Left lung (tissue), 4 donors: ENCODE measurements at regions not wholly inside any gene's neighbourhood (a gene's known extent, or its start where the extent isn't known, plus 50 kb on each side); places are given as distances from the start of the nearest gene placed in this dataset.

Source experiments
- ATAC-seq: fragments of 200-7000 bp; cut with Tn5 transposase; one replicate; pipeline ENCODE4 v1.9.1; 2020; ENCODE audit warnings: moderate library complexity
- DNase-seq, 4 donors: peaks; one replicate each; pipeline ENCODE4 v3.0.0-alpha.2; 2013 to 2020
- H3K27ac ChIP-seq, 2 donors: fragments of 200-600 bp; sonication (generic) in 1 of 2; one replicate each; pipeline versions ENCODE4 v1.5.0 to v1.8.0; 2020 to 2021
- H3K27me3 ChIP-seq, 2 donors: fragments of 200-600 bp; sonication (generic) in 1 of 2; one replicate each; pipeline versions ENCODE4 v1.5.0 to v1.8.0; 2020 to 2021
- H3K36me3 ChIP-seq, 2 donors: fragments of 200-600 bp; sonication (generic) in 1 of 2; one replicate each; pipeline versions ENCODE4 v1.5.0 to v1.8.0; 2020 to 2021
- H3K4me1 ChIP-seq, 2 donors: fragments of 200-600 bp; one replicate each; pipeline ENCODE4 v1.8.0; 2021
- H3K4me3 ChIP-seq, 2 donors: fragments of 200-600 bp; sonication (generic) in 1 of 2; one replicate each; pipeline versions ENCODE4 v1.5.0 to v1.8.0; 2020 to 2021; ENCODE audit warnings: mild to moderate bottlenecking in 1 of 2
- H3K9me3 ChIP-seq, 2 donors: fragments of 200-600 bp; sonication (generic) in 1 of 2; one replicate each; pipeline versions ENCODE4 v1.5.0 to v1.8.0; 2020 to 2021
- intact Hi-C, 2 donors: fragments of 100-400 bp; cut with DNase I; formaldehyde crosslinking; loops; one replicate each; pipeline versions ENCODE4 v1.11.2 to v1.14.2; 2022
- TF ChIP-seq, protein P1 (sequence below), 2 donors: fragments of 200-600 bp; sonication (generic) in 1 of 2; IDR thresholded peaks; one replicate each; pipeline versions ENCODE4 v1.5.0 to v1.8.0; 2021; ENCODE audit warnings: antibody characterized with exemption in 2 of 2
- donor health status: DM: no; HTN: yes; CAD: no.
- donor health status: DM: no; HTN: no; CAD: no.

DNA sequence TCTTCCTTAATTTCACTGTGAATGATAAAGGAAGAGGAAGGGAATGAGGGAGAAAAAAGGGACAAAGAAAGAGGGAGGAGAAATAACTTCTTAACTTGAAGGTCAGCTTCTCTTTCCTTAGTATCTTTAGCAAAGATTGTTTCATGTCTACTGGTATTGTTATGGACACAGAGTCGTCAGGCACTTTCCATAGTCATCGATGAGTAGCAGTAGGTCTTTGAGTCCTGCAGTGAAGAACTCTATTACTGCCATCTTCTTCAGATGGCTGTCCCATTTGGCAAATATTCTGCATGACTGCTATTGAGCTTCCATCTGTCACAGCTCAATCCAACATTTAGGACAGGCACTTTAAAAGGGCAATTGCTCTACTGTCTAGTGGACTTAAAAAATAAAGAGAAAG is 2463.1 kb downstream of the PCDH9 start:
- Histone ChIP-seq H3K27me3 (no peaks in the 10 kb centered on the region), H3K4me1 (no peaks in the 10 kb centered on the region), H3K36me3 (no peaks in the 10 kb centered on the region), H3K4me3 (no peak overlapping the region), H3K9me3 (peaks cover 0 to 2% of the 10 kb centered on the region in 2 donors), H3K27ac (no peak overlapping the region)
- TF ChIP-seq, protein P1, sequence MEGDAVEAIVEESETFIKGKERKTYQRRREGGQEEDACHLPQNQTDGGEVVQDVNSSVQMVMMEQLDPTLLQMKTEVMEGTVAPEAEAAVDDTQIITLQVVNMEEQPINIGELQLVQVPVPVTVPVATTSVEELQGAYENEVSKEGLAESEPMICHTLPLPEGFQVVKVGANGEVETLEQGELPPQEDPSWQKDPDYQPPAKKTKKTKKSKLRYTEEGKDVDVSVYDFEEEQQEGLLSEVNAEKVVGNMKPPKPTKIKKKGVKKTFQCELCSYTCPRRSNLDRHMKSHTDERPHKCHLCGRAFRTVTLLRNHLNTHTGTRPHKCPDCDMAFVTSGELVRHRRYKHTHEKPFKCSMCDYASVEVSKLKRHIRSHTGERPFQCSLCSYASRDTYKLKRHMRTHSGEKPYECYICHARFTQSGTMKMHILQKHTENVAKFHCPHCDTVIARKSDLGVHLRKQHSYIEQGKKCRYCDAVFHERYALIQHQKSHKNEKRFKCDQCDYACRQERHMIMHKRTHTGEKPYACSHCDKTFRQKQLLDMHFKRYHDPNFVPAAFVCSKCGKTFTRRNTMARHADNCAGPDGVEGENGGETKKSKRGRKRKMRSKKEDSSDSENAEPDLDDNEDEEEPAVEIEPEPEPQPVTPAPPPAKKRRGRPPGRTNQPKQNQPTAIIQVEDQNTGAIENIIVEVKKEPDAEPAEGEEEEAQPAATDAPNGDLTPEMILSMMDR (IDR thresholded peaks at IDR 0.05) = no peak
- DNase-seq (no peak), ATAC-seq (no peak)
- intact Hi-C loops = no loop called here

DNA sequence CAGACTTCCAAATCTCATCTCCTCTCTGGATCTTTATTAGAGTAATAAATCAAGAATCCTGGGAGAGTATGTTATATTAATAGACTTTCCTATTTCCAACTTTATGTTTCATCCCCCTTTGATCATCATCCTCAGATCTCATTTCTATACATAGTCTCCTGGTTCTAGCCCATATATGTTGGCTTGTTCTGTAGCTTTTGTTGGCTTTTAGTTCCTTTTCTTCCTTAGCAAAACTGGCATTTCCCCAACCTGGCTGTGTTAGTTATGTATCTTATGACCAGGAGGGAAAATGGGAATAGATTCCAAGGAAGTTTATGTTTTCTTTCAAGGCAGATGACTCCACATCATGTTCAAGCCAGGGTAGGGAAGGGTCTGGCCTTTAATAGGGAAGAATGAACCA is 2464.5 kb downstream of the PCDH9 start:
- H3K27me3 ChIP-seq = no peaks in the 10 kb centered on the region
- peaks cover 0 to 2% of the 10 kb centered on the region in 2 donors for H3K9me3 ChIP-seq
- ATAC-seq = no peak
- intact Hi-C loops = no loop called here
- no peak overlapping the region for H3K27ac ChIP-seq
- no peaks in the 10 kb centered on the region for H3K4me1 ChIP-seq
- TF ChIP-seq, protein P1 (IDR thresholded peaks at IDR 0.05) = no peak
- no peak for DNase-seq
- no peak overlapping the region for H3K4me3 ChIP-seq
- H3K36me3 ChIP-seq = no peaks in the 10 kb centered on the region

DNA sequence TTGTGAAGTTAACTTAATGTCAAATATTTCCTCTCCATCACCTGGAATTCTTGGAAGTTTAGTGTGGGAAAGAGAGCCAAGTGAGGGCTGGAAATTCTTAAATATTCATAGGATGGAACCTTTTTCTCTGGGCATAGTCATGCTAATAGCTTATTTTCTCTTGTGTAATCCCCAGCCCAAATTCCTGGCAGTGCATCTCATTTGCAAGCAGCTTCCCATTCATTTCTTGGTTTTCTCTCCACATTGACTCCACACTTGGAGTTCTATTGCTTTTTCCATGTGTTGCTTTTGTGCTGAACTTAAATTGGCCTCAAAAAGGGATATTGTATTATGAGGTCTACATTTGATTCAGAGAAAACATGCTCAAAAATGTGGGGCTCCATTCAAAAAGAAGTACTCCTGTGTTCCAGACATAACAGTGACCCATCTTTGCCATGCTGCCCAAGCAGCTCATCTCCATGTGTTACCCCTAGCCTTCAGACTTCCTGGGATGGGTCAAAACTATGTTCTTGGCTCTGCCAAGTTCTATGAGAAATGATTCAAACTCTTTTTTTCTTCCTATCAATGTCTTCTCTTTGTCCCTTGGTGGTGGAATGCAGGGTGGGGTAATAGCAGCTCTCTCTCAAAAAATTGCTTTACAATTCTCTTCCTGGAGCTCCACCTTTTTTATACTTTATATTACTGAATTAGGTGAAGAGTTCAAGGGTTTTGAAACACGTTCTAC is 2471.5 kb downstream of the PCDH9 start:
- no peak overlapping the region for H3K4me3 ChIP-seq
- no peak overlapping the region for H3K27ac ChIP-seq
- peaks cover 0 to 4% of the 10 kb centered on the region in 2 donors for H3K9me3 ChIP-seq
- ATAC-seq (no peak), DNase-seq (no peak)
- TF ChIP-seq, protein P1 (IDR thresholded peaks at IDR 0.05) = no peak
- intact Hi-C loops = no loop called here
- no peaks in the 10 kb centered on the region for H3K4me1 ChIP-seq
- H3K27me3 ChIP-seq = no peaks in the 10 kb centered on the region
- H3K36me3 ChIP-seq = no peaks in the 10 kb centered on the region

DNA sequence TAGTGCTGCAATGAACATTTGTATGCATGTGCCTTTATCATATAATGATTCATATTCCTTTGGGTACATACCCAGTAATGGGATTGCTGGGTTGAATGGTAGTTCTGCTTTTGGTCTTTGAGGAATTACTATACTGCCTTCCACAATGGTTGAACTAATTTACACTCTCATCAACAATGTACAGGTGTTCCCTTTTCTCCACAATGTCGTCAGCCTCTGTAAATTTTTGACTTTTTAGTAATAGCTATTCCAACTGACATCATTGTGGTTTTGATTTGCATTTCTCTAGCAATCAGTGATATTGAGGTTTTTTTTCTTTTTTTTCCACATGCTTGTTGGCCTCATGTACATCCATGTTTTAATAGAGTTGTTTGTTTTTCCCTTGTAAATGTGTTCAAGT is 2473.5 kb downstream of the PCDH9 start:
- H3K36me3 ChIP-seq = no peaks in the 10 kb centered on the region
- peaks cover 0 to 2% of the 10 kb centered on the region in 2 donors for H3K9me3 ChIP-seq
- TF ChIP-seq, protein P1 (IDR thresholded peaks at IDR 0.05) = no peak
- intact Hi-C loops = no loop called here
- H3K4me3 ChIP-seq = no peak overlapping the region
- H3K27ac ChIP-seq = no peak overlapping the region
- ATAC-seq (no peak), DNase-seq (no peak)
- H3K4me1 ChIP-seq = no peaks in the 10 kb centered on the region
- H3K27me3 ChIP-seq = no peaks in the 10 kb centered on the region

DNA sequence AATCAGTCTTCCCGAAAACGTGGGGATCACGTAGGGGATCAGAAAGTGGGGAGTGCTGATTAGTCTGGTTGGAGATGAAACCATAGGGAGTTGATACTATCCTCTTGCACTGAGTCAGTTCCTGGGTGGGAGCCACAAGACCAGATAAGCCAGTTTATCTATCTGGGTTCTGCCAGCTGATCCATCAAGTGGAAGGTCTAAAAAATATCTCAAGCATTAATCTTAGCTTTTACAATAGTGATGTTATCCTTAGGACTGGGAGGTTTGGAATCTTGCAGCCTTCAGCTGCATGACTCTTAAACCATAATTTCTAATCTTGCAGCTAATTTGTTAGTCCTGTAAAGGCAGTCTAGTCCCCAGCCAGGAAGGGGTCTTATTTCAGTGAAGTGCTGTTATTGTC is 2474.2 kb downstream of the PCDH9 start:
- no peak for DNase-seq
- Histone ChIP-seq H3K27me3 (no peaks in the 10 kb centered on the region), H3K9me3 (peaks cover 0 to 2% of the 10 kb centered on the region in 2 donors), H3K27ac (no peak overlapping the region), H3K36me3 (no peaks in the 10 kb centered on the region), H3K4me1 (no peaks in the 10 kb centered on the region), H3K4me3 (no peak overlapping the region)
- TF ChIP-seq, protein P1 (IDR thresholded peaks at IDR 0.05) = no peak
- intact Hi-C loops = no loop called here
- ATAC-seq = no peak
